ENCODE measurements at regions not wholly inside any gene's neighbourhood (a gene's known extent, or its start where the extent isn't known, plus 50 kb on each side); places are given as distances from the start of the nearest gene placed in this dataset.

GRCh38 chr1:10856863-10857598 is 60.6 kb upstream of the CASZ1 start:
- ChIA-PET RAD21 (ENCODE audit: unreplicated experiment) (no interaction called here), CTCF (no interaction called here), SMC1A (ENCODE audit: uncharacterized antibody, unreplicated experiment) (no interaction called here), POLR2A (no interaction called here)
- in situ Hi-C loops (cut with MboI) (no loop called here), intact Hi-C loops (cut with micrococcal nuclease; ENCODE audit: unreplicated experiment) (no loop called here)
- Histone ChIP-seq H3K36me3 (ENCODE audit: control insufficient read depth in 2 of 2, insufficient read depth in 2 of 2, low read length in 1 of 2) (no peaks in the 10 kb centered on the region), H3K79me2 (ENCODE audit: control insufficient read depth, insufficient read depth, low read length) (no peaks in the 10 kb centered on the region), H3K27ac (ENCODE audit: control insufficient read depth, insufficient read depth) (no peak overlapping the region), H3K4me3 (no peak overlapping the region), H3K9me3 (replicated peaks; ENCODE audit: control insufficient read depth, insufficient read depth, low read length) (peaks cover 2% of the 10 kb centered on the region; the same call in 1 of the 3 replicates), H2AFZ (ENCODE audit: control insufficient read depth, low read depth, low read length) (no peak overlapping the region), H4K20me1 (ENCODE audit: control insufficient read depth, insufficient read depth) (no peaks in the 10 kb centered on the region), H3K4me2 (ENCODE audit: control insufficient read depth, insufficient read depth) (no peak overlapping the region), H3K4me1 (ENCODE audit: control insufficient read depth, insufficient read depth, low read length) (no peaks in the 10 kb centered on the region), H3K9ac (ENCODE audit: control insufficient read depth, insufficient read depth, low read length) (no peak overlapping the region), H3K27me3 (replicated peaks in 1 of 2; ENCODE audit: control insufficient read depth in 2 of 2, insufficient read depth in 2 of 2, low read length in 1 of 2) (no peaks in the 10 kb centered on the region; a peak in 2 of 4 replicates)
- ATAC-seq (no peak), FAIRE-seq (no peak), DNase-seq (ENCODE audit: low read depth, low spot score) (no peak)
- WGBS (ENCODE audit: insufficient coverage, insufficient replicate concordance, low lambda C conversion rate, missing lambda C conversion rate), result 66% methylated on average over 24 of the region's 27 CpGs
- BruUV-seq (replicated peaks), result no TSS peak
- TF ChIP-seq RFX5 (IDR thresholded peaks at IDR 0.05; ENCODE audit: low read depth, low read length), result no peak
- no peak for TF ChIP-seq RB1 (IDR thresholded peaks at IDR 0.05; ENCODE audit: borderline replicate concordance)
- no peak for TF ChIP-seq MTA2 (IDR thresholded peaks at IDR 0.05; ENCODE audit: low read depth)
- TF ChIP-seq ZNF384 (IDR thresholded peaks at IDR 0.05; ENCODE audit: borderline replicate concordance, low read depth, low read length), result no peak
- no peak for TF ChIP-seq MYC (IDR thresholded peaks at IDR 0.05; ENCODE audit: insufficient read depth, insufficient read length, insufficient replicate concordance, low read length, severe bottlenecking)
- no peak for TF ChIP-seq ESRRA (IDR thresholded peaks at IDR 0.05; ENCODE audit: low read length)
- TF ChIP-seq FOXM1 (IDR thresholded peaks at IDR 0.05; ENCODE audit: low read depth, low read length), result no peak
- TF ChIP-seq RBBP5 (conservative IDR thresholded peaks at IDR 0.05), result no peak
- TF ChIP-seq ZBTB4 (CRISPR knock-in tag; IDR thresholded peaks at IDR 0.05), result no peak
- TF ChIP-seq BCL11A (IDR thresholded peaks at IDR 0.05; ENCODE audit: low read depth, low read length), result no peak
- TF ChIP-seq NFYA (IDR thresholded peaks at IDR 0.05; ENCODE audit: borderline replicate concordance, low read depth, low read length), result no peak
- no peak for TF ChIP-seq ZNF274 (IDR thresholded peaks at IDR 0.05; ENCODE audit: insufficient read depth, insufficient read length)
- no peak for TF ChIP-seq POLR2AphosphoS2 (IDR thresholded peaks at IDR 0.05; ENCODE audit: low read depth, low read length)
- TF ChIP-seq E4F1 (IDR thresholded peaks at IDR 0.05; ENCODE audit: borderline replicate concordance, partially characterized antibody), result no peak
- no peak for TF ChIP-seq ZBED1 (IDR thresholded peaks at IDR 0.05; ENCODE audit: borderline replicate concordance)
- TF ChIP-seq POLR2AphosphoS5 (IDR thresholded peaks at IDR 0.05; ENCODE audit: low read length), result no peak
- no peak for TF ChIP-seq SPI1 (IDR thresholded peaks at IDR 0.05; ENCODE audit: borderline replicate concordance, insufficient read depth, low read depth, low read length)
- TF ChIP-seq PML (IDR thresholded peaks at IDR 0.05; ENCODE audit: low read length), result no peak
- TF ChIP-seq ZSCAN29 (IDR thresholded peaks at IDR 0.05), result no peak

Measured in GM12878 (cell line).